ENCODE measurements at regions not wholly inside any gene's neighbourhood (a gene's known extent, or its start where the extent isn't known, plus 50 kb on each side); places are given as distances from the start of the nearest gene placed in this dataset.

GRCh38 chr11:32168924-32169323, 78.0 kb downstream of the RCN1 start:
- no peaks in the 10 kb centered on the region for H3K9me3 ChIP-seq
- DNase-seq (ENCODE audit: extremely low spot score in 2 of 2): no peak
- H3K36me3 ChIP-seq: no peaks in the 10 kb centered on the region
- no peak for TF ChIP-seq CTCF (IDR thresholded peaks at IDR 0.05)
- no peak for TF ChIP-seq POLR2A (IDR thresholded peaks at IDR 0.05)
- TF ChIP-seq POLR2AphosphoS5 (IDR thresholded peaks at IDR 0.05; ENCODE audit: insufficient read depth in 1 of 2, low read depth in 1 of 2): no peak
- peaks cover 10% of the 10 kb centered on the region for H3K4me1 ChIP-seq
- H3K4me3 ChIP-seq: no peak overlapping the region
- no peak overlapping the region for H3K27ac ChIP-seq
- H3K27me3 ChIP-seq: no peaks in the 10 kb centered on the region
- intact Hi-C loops (cut with DNase I): no loop called here

- H3K27me3 ChIP-seq: no peaks in the 10 kb centered on the region
- H3K4me1 ChIP-seq: peaks cover 10% of the 10 kb centered on the region
- no peaks in the 10 kb centered on the region for H3K36me3 ChIP-seq
- intact Hi-C loops (cut with DNase I): loop anchor here (5.0 kb wide), 1 partner anchor 119 kb away; no protein-coding TSS in a partner anchor
- no peak overlapping the region for H3K4me3 ChIP-seq
- no peaks in the 10 kb centered on the region for H3K9me3 ChIP-seq
- TF ChIP-seq POLR2A (IDR thresholded peaks at IDR 0.05): no peak
- no peak for TF ChIP-seq CTCF (IDR thresholded peaks at IDR 0.05)
- no peak for TF ChIP-seq POLR2AphosphoS5 (IDR thresholded peaks at IDR 0.05; ENCODE audit: insufficient read depth in 1 of 2, low read depth in 1 of 2)
- no peak overlapping the region for H3K27ac ChIP-seq
- DNase-seq (ENCODE audit: extremely low spot score in 2 of 2): no peak
Measured at GRCh38 chr11:32171445-32171844, 80.6 kb downstream of the RCN1 start.

GRCh38 chr11:32172041-32172847, 81.4 kb downstream of the RCN1 start:
- no peaks in the 10 kb centered on the region for H3K9me3 ChIP-seq
- TF ChIP-seq POLR2AphosphoS5 (IDR thresholded peaks at IDR 0.05; ENCODE audit: insufficient read depth in 1 of 2, low read depth in 1 of 2) (no peak), POLR2A (IDR thresholded peaks at IDR 0.05) (no peak)
- no peaks in the 10 kb centered on the region for H3K27me3 ChIP-seq
- H3K4me1 ChIP-seq: peaks cover 10% of the 10 kb centered on the region
- H3K4me3 ChIP-seq: peak overlapping the region; percentile 26 to 31
- DNase-seq (ENCODE audit: extremely low spot score in 2 of 2): no peak
- intact Hi-C loops (cut with DNase I): loop anchor here (5.0 kb wide), 1 partner anchor 120 kb away; no protein-coding TSS in a partner anchor
- no peak overlapping the region for H3K27ac ChIP-seq
- H3K36me3 ChIP-seq: no peaks in the 10 kb centered on the region

- no peak for DNase-seq (ENCODE audit: extremely low spot score in 2 of 2)
- H3K4me3 ChIP-seq: peak overlapping the region; percentile 26 to 31
- TF ChIP-seq POLR2AphosphoS5 (IDR thresholded peaks at IDR 0.05; ENCODE audit: insufficient read depth in 1 of 2, low read depth in 1 of 2) (no peak), CTCF (IDR thresholded peaks at IDR 0.05) (peak; percentile 4 to 38 (median 35))
- no peaks in the 10 kb centered on the region for H3K27me3 ChIP-seq
- H3K9me3 ChIP-seq: no peaks in the 10 kb centered on the region
- H3K36me3 ChIP-seq: no peaks in the 10 kb centered on the region
- H3K27ac ChIP-seq: no peak overlapping the region
- H3K4me1 ChIP-seq: peaks cover 10% of the 10 kb centered on the region
- intact Hi-C loops (cut with DNase I): loop anchor here (5.0 kb wide), 1 partner anchor 121 kb away; no protein-coding TSS in a partner anchor
Measured at GRCh38 chr11:32172848-32173834, 82.3 kb downstream of the RCN1 start.

GRCh38 chr11:32173977-32174376, 83.1 kb downstream of the RCN1 start:
- DNase-seq (ENCODE audit: extremely low spot score in 2 of 2): no peak
- no peak for TF ChIP-seq CTCF (IDR thresholded peaks at IDR 0.05)
- no peak for TF ChIP-seq POLR2AphosphoS5 (IDR thresholded peaks at IDR 0.05; ENCODE audit: insufficient read depth in 1 of 2, low read depth in 1 of 2)
- no peak for TF ChIP-seq POLR2A (IDR thresholded peaks at IDR 0.05)
- peaks cover 10% of the 10 kb centered on the region for H3K4me1 ChIP-seq
- no peaks in the 10 kb centered on the region for H3K36me3 ChIP-seq
- intact Hi-C loops (cut with DNase I): loop anchor here (5.0 kb wide), 1 partner anchor 122 kb away; no protein-coding TSS in a partner anchor
- no peaks in the 10 kb centered on the region for H3K9me3 ChIP-seq
- H3K27ac ChIP-seq: no peak overlapping the region
- H3K27me3 ChIP-seq: no peaks in the 10 kb centered on the region
- no peak overlapping the region for H3K4me3 ChIP-seq
